Activated CD8-positive, alpha-beta T cell treated with anti-CD3 and anti-CD28 coated beads for 36 hours (primary cell): ENCODE measurements at regions not wholly inside any gene's neighbourhood (a gene's known extent, or its start where the extent isn't known, plus 50 kb on each side); places are given as distances from the start of the nearest gene placed in this dataset.
"Not testable (repeated sequence)": the region's sequence is repeated elsewhere in the genome, so short reads cannot be mapped to it uniquely, and the experiment has no call there.

ENCODE experiments used
- ATAC-seq: fragments of 200-7000 bp; cut with Tn5 transposase; one replicate; pipeline ENCODE4 v1.10.0; 2021; ENCODE audit warnings: mild to moderate bottlenecking, moderate library complexity
- CTCF ChIA-PET: fragments of 350-600 bp; sonication (Branson Sonifier 250); formaldehyde crosslinking; loops from one replicate; lab custom pipeline; 2021; ENCODE audit warnings: antibody characterized with exemption; lab: Charles Lee
- POLR2A ChIA-PET: fragments of 350-600 bp; sonication (Branson Sonifier 250); formaldehyde crosslinking; loops from one replicate; lab custom pipeline; 2021; ENCODE audit warnings: antibody characterized with exemption; lab: Charles Lee
- DNase-seq: peaks from one replicate; pipeline ENCODE4 v3.0.0-alpha.2; 2020
- H3K27ac Mint-ChIP-seq: one replicate; pipeline ENCODE4 v1.8.0; 2021; ENCODE audit warnings: mild to moderate bottlenecking, mixed read lengths
- H3K27me3 Mint-ChIP-seq: one replicate; pipeline ENCODE4 v1.8.0; 2021; ENCODE audit warnings: mixed read lengths
- H3K36me3 Mint-ChIP-seq: one replicate; pipeline ENCODE4 v1.8.0; 2021; ENCODE audit warnings: low read depth, mixed read lengths
- H3K4me1 Mint-ChIP-seq: one replicate; pipeline ENCODE4 v1.8.0; 2021; ENCODE audit warnings: low read depth, mixed read lengths
- H3K4me3 Mint-ChIP-seq: one replicate; pipeline ENCODE4 v1.8.0; 2021; ENCODE audit warnings: mild to moderate bottlenecking, moderate library complexity, mixed read lengths
- H3K9me3 Mint-ChIP-seq: one replicate; pipeline ENCODE4 v1.8.0; 2021; ENCODE audit warnings: mixed read lengths
- intact Hi-C: fragments of 100-400 bp; cut with micrococcal nuclease; formaldehyde crosslinking; loops from one replicate; pipeline ENCODE4 v1.10.0; 2022
- TF ChIP-seq, protein P1 (sequence below): fragments of 200-600 bp; IDR thresholded peaks from one replicate; pipeline ENCODE4 v1.8.0; 2022; ENCODE audit warnings: antibody characterized with exemption, mild to moderate bottlenecking

DNA sequence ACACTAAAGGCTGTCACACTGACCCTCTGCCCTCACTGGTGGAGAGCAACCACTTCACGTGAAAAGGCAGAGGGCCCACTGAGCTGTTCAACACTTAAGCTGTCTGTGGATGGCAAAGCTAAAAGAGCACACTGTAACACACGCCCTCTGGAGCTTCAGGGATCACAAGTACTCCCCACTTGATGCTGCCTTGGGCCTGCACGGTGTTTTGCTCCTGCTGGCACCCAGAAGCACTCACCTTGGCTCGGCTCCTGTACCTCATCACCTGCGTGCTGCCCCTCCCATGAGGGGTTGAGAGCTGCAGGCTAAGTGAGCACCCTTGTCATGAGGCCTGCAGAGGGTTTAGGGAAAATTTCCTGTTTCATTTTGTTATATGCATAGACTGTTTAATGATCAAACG, 96.0 kb downstream of the PROP1 start:
- POLR2A ChIA-PET, DNase-seq, H3K27ac Mint-ChIP-seq, H3K9me3 Mint-ChIP-seq, H3K27me3 Mint-ChIP-seq, CTCF ChIA-PET, H3K36me3 Mint-ChIP-seq, intact Hi-C loops, H3K4me3 Mint-ChIP-seq, ATAC-seq, H3K4me1 Mint-ChIP-seq: not testable (repeated sequence)

DNA sequence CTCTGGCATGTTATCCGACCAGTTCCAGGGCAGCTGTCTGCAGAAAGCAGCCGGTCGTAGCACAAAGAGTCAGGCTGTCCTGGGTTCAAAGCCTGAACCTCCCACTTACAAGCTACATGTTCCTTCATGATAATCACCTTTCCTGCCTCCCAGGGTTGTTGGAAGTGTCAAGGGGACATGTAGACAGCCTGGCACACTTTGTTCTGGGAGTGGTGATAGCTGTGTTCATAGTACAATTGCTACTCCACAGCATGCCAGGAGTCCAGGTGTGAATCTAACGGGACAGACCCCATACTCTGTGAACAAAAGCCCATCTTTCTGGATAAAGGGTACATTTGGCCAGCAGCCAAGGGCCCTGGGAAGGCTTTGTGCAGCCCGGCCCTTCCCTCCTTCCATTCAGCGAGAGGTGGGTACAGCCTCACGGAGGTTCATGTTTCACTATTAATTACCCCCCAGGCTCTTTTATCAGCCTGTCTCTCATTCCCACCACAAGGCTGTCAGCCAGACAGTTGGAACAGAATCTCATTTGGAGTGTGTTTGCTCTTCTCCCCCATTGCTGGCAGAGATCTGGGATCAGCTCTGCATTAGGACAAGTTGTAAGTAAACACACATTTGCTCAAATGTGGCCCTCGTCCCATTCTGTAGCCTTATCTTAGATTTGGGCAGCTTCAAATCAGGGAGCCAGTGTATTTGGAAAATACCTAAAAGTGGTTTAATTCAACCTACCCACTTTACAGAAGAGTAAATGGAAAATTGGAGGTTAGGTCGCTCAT, 101.2 kb downstream of the PROP1 start:
- H3K27ac Mint-ChIP-seq, intact Hi-C loops, H3K4me3 Mint-ChIP-seq, ATAC-seq, H3K4me1 Mint-ChIP-seq, H3K27me3 Mint-ChIP-seq, H3K9me3 Mint-ChIP-seq, DNase-seq, H3K36me3 Mint-ChIP-seq, CTCF ChIA-PET, POLR2A ChIA-PET: not testable (repeated sequence)

DNA sequence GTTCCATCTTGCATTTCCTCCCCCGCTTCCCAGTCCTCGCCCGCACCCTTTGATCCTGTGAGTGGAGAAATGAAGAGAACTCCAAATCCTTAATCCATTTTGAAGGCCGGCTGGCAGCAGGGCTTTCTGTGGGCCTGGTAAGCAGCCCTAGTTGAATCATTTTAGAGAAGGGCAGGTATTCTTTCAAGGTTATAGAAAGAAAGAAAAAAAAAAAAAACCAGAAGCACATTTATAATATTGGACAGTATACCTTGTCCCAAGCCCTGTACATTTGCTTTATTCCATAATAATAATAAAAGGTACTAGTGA, 103.7 kb downstream of the PROP1 start:
- H3K36me3 Mint-ChIP-seq, H3K9me3 Mint-ChIP-seq, H3K27ac Mint-ChIP-seq, DNase-seq, H3K27me3 Mint-ChIP-seq, H3K4me3 Mint-ChIP-seq, intact Hi-C loops, POLR2A ChIA-PET, ATAC-seq, H3K4me1 Mint-ChIP-seq, CTCF ChIA-PET: not testable (repeated sequence)

DNA sequence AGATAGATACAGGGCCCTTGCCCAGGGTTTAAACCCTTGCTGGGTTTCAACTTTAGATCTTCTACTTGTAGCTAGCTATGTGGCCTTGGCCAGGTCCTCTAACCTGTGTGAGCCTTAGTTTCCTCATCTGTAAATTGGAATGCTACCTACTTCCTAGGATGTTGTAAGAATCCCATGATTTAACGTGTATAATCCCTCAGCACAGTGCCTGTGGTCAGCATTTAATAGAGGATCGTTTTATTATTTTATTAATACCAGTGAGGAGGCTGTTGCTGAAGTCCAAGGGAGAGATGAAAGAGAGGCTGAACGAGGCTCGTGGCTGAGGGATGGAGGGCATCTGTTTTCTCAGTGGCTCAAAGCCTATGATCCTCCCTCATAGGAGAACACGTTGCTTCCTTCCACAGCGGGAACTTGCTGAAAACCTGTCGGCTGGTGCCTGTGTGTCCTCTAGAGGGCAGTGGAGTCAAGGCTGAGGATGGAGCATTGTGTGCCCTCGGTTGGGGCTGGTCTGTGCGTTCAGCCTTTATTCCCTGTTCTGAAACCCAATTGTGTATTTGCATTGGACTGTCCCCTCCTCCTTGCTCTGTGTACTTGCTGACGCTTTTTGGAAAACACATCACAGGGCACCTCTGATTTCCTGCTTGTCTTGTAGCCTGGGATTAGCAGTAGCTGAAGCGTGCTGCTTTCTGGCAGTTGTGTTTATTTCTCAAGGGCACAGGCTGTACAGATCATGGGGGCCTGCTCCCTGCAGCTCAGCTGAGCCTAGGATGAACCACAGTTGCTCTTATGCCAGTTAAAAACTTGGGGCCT, 104.3 kb downstream of the PROP1 start:
- peak; percentile 30 for DNase-seq
- H3K9me3 Mint-ChIP-seq, H3K4me1 Mint-ChIP-seq, H3K4me3 Mint-ChIP-seq, POLR2A ChIA-PET, H3K27ac Mint-ChIP-seq, H3K36me3 Mint-ChIP-seq, intact Hi-C loops, H3K27me3 Mint-ChIP-seq: not testable (repeated sequence)
- peak; percentile 97 for ATAC-seq
- TF ChIP-seq, protein P1, sequence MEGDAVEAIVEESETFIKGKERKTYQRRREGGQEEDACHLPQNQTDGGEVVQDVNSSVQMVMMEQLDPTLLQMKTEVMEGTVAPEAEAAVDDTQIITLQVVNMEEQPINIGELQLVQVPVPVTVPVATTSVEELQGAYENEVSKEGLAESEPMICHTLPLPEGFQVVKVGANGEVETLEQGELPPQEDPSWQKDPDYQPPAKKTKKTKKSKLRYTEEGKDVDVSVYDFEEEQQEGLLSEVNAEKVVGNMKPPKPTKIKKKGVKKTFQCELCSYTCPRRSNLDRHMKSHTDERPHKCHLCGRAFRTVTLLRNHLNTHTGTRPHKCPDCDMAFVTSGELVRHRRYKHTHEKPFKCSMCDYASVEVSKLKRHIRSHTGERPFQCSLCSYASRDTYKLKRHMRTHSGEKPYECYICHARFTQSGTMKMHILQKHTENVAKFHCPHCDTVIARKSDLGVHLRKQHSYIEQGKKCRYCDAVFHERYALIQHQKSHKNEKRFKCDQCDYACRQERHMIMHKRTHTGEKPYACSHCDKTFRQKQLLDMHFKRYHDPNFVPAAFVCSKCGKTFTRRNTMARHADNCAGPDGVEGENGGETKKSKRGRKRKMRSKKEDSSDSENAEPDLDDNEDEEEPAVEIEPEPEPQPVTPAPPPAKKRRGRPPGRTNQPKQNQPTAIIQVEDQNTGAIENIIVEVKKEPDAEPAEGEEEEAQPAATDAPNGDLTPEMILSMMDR, result peak; percentile 24
- CTCF ChIA-PET, result interaction anchor here (0.6 kb wide), 1 partner anchor 67 kb away, joined by 3 read pairs; no protein-coding TSS in a partner anchor

DNA sequence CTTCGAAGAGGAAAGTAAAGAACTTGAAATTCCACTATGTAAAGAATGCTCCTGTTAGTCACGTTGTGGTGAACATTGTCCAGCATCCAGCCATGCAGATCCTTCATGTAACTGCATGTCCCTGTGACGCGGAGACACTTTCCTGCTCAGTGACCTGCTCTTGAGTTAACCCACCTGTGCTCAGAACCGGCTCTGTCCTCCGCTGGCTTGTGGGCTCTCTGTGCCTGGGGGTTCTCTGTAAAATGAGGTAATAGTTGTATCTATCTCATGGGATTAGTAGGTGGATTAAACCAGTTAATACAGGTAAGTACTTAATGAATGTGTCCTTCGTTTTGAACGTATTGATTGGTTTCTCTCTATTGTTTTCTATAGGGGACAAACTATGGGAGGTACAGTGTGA, 100.6 kb upstream of the FAM153A start:
- H3K4me3 Mint-ChIP-seq, ATAC-seq, H3K9me3 Mint-ChIP-seq, DNase-seq, H3K4me1 Mint-ChIP-seq, H3K36me3 Mint-ChIP-seq, CTCF ChIA-PET, H3K27me3 Mint-ChIP-seq, H3K27ac Mint-ChIP-seq, POLR2A ChIA-PET, intact Hi-C loops: not testable (repeated sequence)

DNA sequence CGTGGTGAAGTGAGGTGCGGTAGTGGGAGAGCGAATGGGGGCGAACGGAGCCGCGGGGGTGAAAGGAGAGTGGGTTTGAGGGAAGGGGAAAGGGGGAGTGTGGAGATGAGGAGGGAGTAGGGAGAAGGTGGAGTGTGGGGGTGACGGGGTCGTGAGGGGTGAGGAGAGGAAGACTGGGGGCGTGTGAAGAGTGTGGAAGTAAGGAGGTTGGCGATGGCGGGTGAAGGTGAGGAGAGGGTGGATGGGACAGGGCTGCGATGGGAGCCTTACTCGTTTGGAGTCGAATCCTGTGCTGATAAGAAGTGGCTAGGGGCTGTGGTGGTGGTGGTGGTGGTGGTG, 93.2 kb upstream of the FAM153A start:
- ATAC-seq (peak; percentile 32), DNase-seq (peak; percentile 11)
- H3K36me3 Mint-ChIP-seq, POLR2A ChIA-PET, H3K4me1 Mint-ChIP-seq, CTCF ChIA-PET, intact Hi-C loops, H3K27me3 Mint-ChIP-seq, H3K9me3 Mint-ChIP-seq: not testable (repeated sequence)
- H3K4me3 Mint-ChIP-seq, result peak overlapping the region; percentile 77
- H3K27ac Mint-ChIP-seq, result peak overlapping the region; percentile 55

DNA sequence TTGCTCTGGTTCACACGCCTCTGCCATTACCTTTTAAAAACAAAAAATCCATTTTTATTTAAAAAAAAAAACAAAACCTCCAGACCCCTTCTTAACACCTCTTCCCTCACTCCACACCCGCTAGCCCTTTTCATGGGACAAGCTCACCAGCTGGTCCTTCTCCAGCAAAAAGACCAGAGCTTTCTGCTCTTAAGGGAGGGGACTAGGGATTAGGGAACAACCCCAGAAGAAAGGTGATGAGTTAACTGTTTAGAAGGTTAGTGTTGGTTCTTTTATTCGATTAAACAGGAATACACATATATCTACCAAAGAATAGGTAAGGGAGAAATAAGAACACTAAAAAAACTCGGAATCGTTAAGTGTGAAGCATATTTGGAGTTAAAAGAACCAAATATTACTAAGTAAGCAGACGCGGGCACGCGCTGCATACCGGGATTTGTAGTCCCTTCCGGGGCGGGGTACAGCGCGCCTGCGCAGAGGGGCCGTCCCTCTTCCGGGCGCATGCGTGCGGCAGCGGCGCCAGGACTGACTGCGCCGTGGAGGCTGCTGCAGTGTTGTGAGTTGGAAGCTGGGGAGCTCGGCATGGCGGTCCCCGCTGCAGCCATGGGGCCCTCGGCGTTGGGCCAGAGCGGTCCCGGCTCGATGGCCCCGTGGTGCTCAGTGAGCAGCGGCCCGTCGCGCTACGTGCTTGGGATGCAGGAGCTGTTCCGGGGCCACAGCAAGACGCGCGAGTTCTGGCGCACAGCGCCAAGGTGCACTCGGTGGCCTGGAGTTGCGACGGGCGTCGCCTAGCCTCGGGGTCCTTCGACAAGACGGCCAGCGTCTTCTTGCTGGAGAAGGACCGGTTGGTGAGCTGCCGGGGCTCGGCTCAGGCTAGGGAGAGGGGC, 92.6 kb upstream of the FAM153A start:
- POLR2A ChIA-PET, CTCF ChIA-PET, H3K9me3 Mint-ChIP-seq, H3K4me1 Mint-ChIP-seq, H3K36me3 Mint-ChIP-seq, H3K27me3 Mint-ChIP-seq, intact Hi-C loops: not testable (repeated sequence)
- Mint-ChIP-seq H3K27ac (peak overlapping the region; percentile 42), H3K4me3 (peak overlapping the region; percentile 77)
- peak; percentile 41 for DNase-seq
- ATAC-seq, result peak; percentile 89

DNA sequence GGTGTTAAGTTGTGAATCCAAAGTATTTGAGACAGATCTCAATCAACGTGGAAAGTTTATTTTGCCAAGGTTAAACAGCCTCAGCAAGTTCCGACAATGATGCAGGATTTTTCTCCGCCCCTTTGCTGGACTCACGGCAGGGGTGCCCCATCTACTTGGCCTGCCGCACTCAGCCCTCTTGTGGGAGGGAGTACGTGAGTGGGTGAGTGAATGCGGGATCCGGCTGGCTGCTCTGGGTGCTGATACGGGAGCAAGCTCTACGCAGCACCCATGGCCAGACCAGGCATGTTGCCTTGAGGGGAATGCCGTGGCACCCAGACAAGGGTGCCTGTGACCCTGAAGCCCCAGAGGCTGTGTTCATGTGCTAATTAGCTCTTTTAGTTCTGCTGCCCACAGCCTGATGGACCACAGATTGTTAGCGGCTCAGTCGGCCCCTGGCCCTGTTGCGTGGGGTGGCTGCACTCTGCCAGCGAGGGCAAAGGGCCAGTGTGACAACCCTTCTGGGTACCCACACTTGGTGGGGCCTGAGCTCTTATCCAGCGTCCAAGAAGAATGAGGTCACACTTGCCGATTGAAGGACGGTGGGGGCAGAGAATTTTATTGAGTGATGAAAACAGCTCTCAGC, 81.2 kb upstream of the FAM153A start:
- H3K4me3 Mint-ChIP-seq, H3K27me3 Mint-ChIP-seq, H3K4me1 Mint-ChIP-seq, H3K27ac Mint-ChIP-seq, DNase-seq, H3K36me3 Mint-ChIP-seq, intact Hi-C loops, POLR2A ChIA-PET, ATAC-seq, H3K9me3 Mint-ChIP-seq, CTCF ChIA-PET: not testable (repeated sequence)

DNA sequence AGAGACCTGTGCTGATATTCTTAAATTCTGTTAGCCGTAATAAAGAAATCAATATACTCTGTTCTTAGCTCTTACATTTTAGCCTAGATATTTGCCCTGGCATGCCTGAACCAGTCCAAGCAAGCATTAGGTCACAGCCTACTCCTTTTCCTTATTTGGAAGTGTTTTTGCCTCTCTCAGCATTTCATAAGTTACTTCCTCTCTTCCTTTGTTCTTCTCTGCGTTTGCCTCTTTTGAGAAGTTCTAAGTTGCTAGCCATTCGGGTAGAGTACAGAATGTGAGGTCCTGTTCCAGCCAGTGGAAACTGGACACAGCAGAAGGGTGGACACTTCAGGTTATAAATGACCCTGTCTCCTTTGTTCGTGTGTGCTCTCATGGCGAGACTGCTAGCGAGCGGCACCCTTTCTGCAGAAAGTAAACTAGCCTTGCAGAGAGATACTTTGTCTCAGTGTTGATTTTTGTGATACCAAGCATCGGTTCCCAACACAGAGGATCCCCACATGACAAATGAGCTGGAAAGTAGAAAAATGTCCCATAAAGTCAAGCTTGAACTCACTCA, 75.0 kb upstream of the FAM153A start:
- H3K27ac Mint-ChIP-seq, H3K36me3 Mint-ChIP-seq, ATAC-seq, DNase-seq, H3K4me1 Mint-ChIP-seq, H3K4me3 Mint-ChIP-seq, intact Hi-C loops, CTCF ChIA-PET, H3K9me3 Mint-ChIP-seq, POLR2A ChIA-PET, H3K27me3 Mint-ChIP-seq: not testable (repeated sequence)

DNA sequence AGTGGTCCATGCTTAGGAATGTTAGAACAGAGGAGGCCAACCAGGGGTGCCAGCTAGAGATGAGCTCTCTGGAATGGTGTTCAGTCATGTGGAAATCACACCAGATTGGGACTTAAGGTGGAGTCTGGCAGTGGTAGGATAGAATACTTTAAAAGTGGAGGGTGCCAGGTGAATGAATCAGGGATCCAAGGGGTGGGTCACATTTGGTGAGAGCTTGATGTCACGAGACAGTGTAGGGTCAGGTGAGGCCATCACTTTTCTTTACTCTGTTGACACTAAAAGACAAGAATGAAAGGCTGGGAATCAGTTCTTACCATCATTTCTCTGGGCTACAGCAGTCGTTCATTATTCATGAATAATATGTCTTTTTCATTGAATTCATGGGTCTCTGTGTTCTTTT, 73.8 kb upstream of the FAM153A start:
- H3K4me1 Mint-ChIP-seq, H3K9me3 Mint-ChIP-seq, H3K36me3 Mint-ChIP-seq, DNase-seq, H3K4me3 Mint-ChIP-seq, ATAC-seq, POLR2A ChIA-PET, CTCF ChIA-PET, H3K27ac Mint-ChIP-seq, H3K27me3 Mint-ChIP-seq, intact Hi-C loops: not testable (repeated sequence)
